ENCODE measurements at regions not wholly inside any gene's neighbourhood (a gene's known extent, or its start where the extent isn't known, plus 50 kb on each side); places are given as distances from the start of the nearest gene placed in this dataset.

DNA sequence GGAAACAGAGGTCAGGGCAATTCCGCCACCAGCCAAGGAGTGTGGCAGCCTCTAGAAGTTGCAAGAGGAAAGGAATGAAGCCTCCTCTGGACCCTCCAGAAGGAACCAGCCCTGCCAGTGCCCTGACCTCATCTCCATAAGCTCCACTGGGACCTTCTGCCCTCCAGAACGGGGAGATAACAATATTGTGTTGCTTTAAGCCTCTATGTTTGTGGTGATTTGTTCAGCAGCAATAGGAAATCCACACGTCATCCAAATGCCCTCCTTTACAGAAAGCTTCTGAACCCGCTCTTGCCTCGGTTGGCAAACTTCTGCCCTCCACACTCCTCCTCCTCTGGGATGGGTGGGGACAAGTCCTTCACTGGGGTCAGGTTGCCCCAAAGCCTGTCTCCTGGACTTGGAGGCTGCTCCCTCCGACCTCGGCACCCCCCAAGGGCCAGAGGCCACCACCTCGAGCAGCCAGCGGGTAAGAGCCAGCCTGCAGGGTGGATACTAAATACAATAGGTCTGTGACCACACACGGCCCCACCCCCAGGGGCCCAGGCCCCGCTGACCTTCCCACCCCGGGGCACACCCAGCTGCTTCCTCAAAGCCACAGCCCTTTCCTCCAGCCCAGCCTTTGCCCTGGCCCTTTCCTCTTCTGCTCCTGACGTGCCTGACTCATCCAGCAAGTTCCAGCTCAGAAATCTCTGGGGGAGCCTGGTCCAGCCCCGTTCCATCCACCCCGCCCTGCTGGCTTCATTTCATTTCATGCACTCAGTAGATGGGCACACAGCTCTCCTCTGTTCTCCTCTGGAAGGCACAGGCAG lies 58.7 kb upstream of the NCOR2 start:
- TF ChIP-seq CTCF (IDR thresholded peaks at IDR 0.05; ENCODE audit: low read depth, low read length) = no peak
- H3K4me3 ChIP-seq (ENCODE audit: low read depth, low read length) = no peak overlapping the region

DNA sequence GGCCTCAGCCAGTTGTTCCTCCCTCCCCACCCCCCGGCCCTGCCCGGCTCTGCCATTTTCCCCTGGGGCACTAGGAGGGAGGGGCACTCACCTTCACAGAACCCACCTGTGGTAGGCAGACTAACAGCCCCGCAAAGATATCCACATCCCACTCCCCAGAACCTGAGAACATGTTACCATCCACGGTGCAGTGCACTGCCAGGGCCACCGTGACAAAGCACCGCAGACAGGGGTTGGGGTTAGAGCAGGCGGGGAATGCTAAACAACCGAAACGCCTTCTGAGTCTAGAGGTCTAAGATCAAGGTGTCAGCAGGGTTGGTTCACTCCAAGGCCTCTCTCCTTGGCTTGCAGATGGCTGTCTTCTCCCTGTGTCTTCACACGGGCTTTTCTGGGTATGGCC lies 57.4 kb upstream of the NCOR2 start:
- no peak for TF ChIP-seq CTCF (IDR thresholded peaks at IDR 0.05; ENCODE audit: low read depth, low read length)
- no peak overlapping the region for H3K4me3 ChIP-seq (ENCODE audit: low read depth, low read length)

DNA sequence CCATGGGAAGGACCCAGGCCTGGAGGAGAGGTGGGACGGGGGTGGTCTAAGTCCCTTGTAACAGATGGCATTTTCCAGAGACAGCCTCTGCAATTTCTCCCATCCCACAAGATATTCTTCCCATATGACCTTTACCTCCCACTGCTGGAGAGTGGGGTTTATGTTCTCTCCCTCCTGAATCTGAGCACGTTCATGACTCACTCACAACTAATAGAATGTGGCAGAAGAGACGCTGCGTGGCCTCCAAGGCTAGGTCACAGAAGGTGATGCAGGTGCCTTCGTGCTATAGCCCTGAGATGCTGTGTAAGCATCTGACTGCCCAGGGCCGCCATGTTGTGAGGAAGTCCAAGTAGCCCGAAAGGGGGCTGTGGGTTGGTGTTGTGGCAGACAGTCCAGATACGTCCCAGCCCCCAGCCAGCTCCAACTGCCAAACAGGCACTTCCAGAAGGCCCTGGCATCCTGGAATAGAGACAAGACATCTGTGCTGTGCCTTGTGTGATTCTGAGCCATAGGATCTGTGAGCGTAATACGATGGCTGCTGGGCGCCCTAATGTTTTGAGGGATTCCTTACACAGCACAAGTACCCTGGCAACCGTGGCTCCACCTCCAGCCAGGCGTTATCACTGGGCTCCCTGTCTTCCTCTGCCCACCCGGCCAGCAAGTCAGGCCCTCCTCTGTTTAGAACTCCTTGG lies 56.1 kb upstream of the NCOR2 start:
- no peak for TF ChIP-seq CTCF (IDR thresholded peaks at IDR 0.05; ENCODE audit: low read depth, low read length)
- H3K4me3 ChIP-seq (ENCODE audit: low read depth, low read length) = no peak overlapping the region

DNA sequence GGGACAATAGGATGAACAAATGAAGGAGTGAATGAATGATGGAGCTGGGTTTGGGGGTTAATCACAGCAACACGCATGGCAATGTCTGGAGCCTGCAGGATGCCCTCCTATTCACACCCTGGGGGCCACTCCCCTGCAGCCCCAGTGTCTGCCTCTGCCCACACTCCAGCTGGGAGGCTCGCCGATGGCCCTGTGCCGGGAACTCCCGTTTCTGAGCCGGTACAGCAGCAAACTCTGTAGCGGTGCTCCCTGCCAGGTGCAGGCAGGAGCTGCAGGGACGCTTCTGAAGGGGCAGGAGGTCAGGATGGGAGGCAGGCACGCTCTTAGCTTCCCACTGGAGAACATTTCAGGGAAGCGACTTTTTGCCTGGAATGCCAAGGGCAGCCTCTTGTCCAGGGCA lies 55.4 kb upstream of the NCOR2 start:
- TF ChIP-seq CTCF (IDR thresholded peaks at IDR 0.05; ENCODE audit: low read depth, low read length) = no peak
- no peak overlapping the region for H3K4me3 ChIP-seq (ENCODE audit: low read depth, low read length)

- TF ChIP-seq CTCF (IDR thresholded peaks at IDR 0.05; ENCODE audit: low read depth, low read length) = no peak
- no peak overlapping the region for H3K4me3 ChIP-seq (ENCODE audit: low read depth, low read length)
These were observed 54.9 kb upstream of the NCOR2 start for GRCh38 chr12:124622331-124622730.

DNA sequence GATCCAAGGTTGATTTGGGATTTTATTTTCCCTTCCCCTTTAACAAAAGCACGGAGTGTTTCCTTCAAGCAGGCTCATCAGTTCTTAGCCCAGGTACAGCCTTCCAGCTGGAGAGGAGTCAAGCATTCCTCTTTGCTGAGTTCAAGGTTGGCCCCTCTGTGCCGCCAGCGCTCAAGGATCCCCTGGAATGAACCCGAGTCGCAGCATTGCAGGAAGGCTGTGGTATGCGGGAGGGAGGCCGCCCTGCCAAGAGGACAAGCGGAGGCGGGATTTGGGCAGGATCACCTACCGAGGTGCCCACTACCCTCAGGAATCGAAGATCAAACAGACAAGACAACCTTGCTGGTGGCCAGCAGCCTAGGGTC lies 53.9 kb upstream of the NCOR2 start:
- H3K4me3 ChIP-seq (ENCODE audit: low read depth, low read length) = no peak overlapping the region
- no peak for TF ChIP-seq CTCF (IDR thresholded peaks at IDR 0.05; ENCODE audit: low read depth, low read length)

GRCh38 chr12:124620606-124621295 lies 53.3 kb upstream of the NCOR2 start:
- TF ChIP-seq CTCF (IDR thresholded peaks at IDR 0.05; ENCODE audit: low read depth, low read length) = no peak

More at GRCh38 chr12:124620606-124621295, 53.3 kb upstream of the NCOR2 start:
- H3K4me3 ChIP-seq (ENCODE audit: low read depth, low read length) = no peak overlapping the region
